Fibroblast of villous mesenchyme (primary cell): ENCODE measurements at regions not wholly inside any gene's neighbourhood (a gene's known extent, or its start where the extent isn't known, plus 50 kb on each side); places are given as distances from the start of the nearest gene placed in this dataset.
A peak's percentile ranks its signal among the peaks of the same experiment; 100 is the strongest.

Source experiments
- DNase-seq: peaks from one replicate; pipeline ENCODE4 v3.0.0-alpha.2; 2010; ENCODE audit warnings: low read depth
- H3K4me3 ChIP-seq: 2 replicates; pipeline ENCODE4 v1.5.1; 2011; ENCODE audit warnings: low read depth, mild to moderate bottlenecking, low read length
- CTCF ChIP-seq: IDR thresholded peaks from 2 replicates; pipeline ENCODE4 v1.5.1; 2012; ENCODE audit warnings: low read depth, mild to moderate bottlenecking, low read length; ENCODE audit not compliant: insufficient read depth

DNA sequence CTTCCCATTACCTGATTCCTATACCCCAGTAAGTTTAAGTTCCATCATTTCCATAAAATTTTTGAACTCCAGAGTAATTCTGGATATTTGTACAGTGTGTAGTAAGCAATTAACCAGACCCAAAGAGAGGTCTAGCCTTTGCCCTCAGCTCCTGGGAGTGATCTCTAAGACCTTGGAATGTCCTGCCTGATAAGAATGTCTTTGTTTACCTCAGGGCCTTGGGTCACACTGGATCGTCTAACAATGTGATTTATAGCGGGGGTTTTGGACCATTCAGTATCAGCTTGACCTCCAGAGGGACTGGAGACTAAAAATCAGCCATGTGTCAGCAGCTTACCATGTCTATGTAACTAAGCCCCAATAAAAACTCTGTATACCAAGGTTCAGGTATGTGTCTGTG, 330.9 kb upstream of the PPP1R2C start:
- H3K4me3 ChIP-seq, result no peak overlapping the region
- TF ChIP-seq CTCF, result no peak
- DNase-seq, result peak; percentile 30

DNA sequence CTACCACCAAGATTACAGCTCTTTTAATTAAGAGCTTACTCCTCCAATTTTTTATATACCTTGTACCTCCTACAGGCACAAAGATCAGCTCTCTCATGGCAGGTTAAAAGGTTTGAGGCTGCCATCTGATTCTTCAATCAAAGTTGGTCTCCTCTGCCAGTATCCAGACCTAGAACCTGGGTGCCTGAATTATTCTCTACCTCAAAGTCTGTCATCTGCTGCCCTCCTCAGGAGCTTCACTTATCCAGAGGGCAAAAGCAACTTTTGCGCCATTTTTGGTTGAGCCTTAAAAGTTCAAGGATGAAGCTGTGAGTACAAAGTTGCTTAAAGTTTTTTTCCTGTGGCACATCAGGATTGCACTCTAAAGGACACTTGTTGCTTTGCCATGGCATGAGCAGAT, 343.7 kb upstream of the PPP1R2C start:
- TF ChIP-seq CTCF, result peak; percentile 25
- DNase-seq, result peak; percentile 9
- H3K4me3 ChIP-seq, result no peak overlapping the region

GRCh38 chrX:43139645-43140044, 361.7 kb upstream of the PPP1R2C start:
- TF ChIP-seq CTCF, result no peak
- no peak overlapping the region for H3K4me3 ChIP-seq
- no peak for DNase-seq

DNA sequence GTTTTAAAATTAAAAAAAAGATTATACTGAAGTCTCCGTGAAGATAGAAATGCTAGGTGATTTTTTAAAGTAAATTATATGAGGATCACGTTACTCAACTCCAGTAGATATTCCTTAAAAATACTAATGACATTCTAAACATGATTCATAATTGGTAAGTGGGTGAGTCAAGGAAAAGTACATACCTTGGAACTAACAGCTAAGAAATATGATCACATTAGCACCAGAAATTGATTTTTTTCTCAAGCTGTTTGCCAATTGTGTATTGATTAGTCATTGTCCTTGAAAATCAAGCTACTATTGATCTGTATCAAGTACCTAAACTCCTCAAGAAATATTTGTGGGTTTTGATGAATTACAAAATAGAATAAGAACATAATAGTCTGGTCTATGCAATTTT, 362.6 kb upstream of the PPP1R2C start:
- TF ChIP-seq CTCF, result no peak
- no peak for DNase-seq
- no peak overlapping the region for H3K4me3 ChIP-seq

GRCh38 chrX:43141885-43142284, 363.9 kb upstream of the PPP1R2C start:
- no peak overlapping the region for H3K4me3 ChIP-seq
- TF ChIP-seq CTCF, result no peak
- DNase-seq, result no peak

DNA sequence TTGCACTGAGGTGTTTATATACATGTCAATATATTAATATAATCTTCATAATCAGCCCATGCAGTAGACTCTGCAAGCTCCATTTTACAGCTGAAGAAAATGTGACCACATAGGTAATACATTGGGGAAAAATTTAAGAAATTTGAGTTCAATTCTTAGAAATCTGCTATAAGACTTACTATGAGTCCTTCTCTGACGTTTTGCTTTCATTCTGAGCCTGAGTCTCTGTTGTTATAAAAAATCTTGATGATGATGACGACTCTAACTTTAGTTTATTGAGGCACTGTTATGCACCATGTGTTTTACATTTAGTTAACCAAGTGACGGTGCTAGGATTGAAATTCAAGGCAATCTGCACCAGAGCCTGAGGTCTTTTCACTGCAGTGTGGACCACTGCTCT, 370.3 kb upstream of the PPP1R2C start:
- H3K4me3 ChIP-seq, result no peak overlapping the region
- no peak for TF ChIP-seq CTCF
- no peak for DNase-seq

DNA sequence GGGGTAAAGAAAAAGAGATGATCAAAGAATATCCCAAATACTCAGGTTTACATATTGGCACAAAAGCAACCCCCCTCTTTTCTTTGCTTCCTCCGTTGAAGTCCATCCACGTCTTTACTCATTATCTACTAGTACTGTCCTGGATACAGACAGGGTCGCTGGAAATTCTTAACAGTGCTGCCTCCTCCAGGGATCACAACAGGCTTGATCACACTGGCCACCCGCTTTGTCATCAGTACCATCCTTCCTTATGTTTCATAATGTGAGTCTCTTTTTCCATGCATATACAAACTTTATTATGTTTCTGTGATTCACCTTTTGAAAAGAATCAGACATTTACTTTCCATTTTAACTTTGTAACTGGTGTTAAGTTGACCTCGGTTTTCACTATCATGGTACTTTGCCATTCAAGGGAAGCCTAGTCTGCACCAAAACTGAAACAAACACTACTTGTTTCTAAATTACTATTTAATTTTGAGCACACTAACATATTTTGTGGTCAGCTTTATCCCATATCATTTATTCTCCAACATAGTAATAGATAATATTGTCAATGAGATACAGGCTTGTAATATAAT, 387.5 kb upstream of the PPP1R2C start:
- DNase-seq, result no peak
- TF ChIP-seq CTCF, result no peak
- H3K4me3 ChIP-seq, result no peak overlapping the region
